G401 (cell line): ENCODE measurements at regions not wholly inside any gene's neighbourhood (a gene's known extent, or its start where the extent isn't known, plus 50 kb on each side); places are given as distances from the start of the nearest gene placed in this dataset.
"Not testable (repeated sequence)": the region's sequence is repeated elsewhere in the genome, so short reads cannot be mapped to it uniquely, and the experiment has no call there.

Source experiments
- DNase-seq: peaks from one replicate; pipeline ENCODE4 v3.0.0-alpha.2; 2015; ENCODE audit warnings: low spot score
- in situ Hi-C: cut with HindIII; loops from 2 replicates; pipeline ENCODE4 v1.10.0; 2016; ENCODE audit warnings: low sequenced_read_pairs, mixed read lengths

DNA sequence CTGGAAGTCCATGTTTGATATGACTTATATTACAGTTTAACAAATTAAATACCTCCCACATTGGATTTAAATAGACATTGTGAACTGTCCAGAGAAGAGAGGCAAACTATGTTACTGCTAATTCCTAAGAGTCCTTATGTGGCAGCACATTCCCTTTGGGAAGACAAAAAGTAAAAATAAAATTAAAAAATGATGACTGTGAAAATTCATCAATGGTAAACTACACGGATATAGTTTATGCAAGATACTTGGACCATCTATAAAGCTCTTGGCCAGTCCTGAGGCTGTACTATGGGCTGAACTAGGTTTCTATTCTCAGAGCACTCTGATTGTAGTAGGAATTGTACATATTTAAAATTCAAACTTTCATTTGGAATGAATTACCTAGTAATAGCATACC, 206.4 kb downstream of the LRRK2 start:
- no peak for DNase-seq

DNA sequence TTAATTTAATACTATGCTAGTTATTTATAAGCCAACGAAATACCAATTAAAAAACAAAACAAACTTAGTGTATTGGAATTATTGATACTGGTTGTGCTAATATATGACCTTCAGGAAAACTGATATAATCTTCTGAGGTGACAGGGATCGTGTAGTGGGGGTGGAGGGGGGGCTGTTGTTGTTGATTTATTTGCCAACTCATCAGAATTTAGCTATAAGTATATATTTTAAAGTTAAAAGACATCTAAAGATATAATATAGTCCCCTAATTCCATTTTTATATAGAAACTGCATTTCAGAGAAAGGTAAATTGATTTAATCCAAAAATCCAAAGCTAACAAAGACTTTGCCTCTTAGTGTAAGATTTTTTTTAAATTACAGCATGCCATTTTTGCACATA, 210.5 kb downstream of the LRRK2 start:
- no peak for DNase-seq
- in situ Hi-C loops: no loop called here

More for the DNA sequence above, 206.4 kb downstream of the LRRK2 start:
- in situ Hi-C loops: no loop called here

DNA sequence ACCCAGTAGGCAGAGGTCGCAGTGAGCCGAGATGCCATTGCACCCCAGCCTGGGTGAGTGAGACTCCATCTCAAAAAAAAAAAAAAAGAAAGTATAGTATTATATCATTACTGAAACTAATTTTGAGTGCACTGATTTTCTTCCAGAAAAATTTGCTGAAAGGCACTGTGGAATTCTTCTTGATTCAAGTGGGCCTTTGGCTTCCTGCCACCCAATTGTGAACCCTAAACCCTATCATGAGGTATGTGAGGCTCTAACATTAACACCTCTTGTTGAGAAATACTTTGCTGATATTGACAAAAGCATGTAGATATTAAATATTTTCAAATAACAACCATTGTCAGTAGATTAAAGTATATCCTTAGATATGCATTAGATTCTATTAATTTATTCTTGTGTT, 211.2 kb downstream of the LRRK2 start:
- no peak for DNase-seq
- in situ Hi-C loops: no loop called here

DNA sequence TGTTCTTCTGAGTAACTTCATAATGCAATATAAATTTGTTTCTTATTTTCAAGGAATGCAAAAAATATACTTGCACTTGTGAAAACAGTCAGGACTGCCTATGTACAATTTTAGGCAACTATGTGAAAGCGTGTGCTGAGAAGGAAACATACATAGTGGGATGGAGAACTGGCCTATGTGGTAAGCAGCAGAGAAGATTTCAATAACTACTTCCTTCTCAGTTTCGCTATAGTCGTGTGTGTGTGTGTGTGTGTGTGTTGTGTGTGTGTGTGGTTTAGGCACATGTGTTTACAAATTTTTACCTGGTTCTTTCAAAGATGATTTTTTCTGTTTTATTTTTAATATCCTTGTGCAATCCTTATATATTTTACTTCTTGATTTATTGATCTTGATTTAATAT, 211.8 kb downstream of the LRRK2 start:
- in situ Hi-C loops: no loop called here
- no peak for DNase-seq

DNA sequence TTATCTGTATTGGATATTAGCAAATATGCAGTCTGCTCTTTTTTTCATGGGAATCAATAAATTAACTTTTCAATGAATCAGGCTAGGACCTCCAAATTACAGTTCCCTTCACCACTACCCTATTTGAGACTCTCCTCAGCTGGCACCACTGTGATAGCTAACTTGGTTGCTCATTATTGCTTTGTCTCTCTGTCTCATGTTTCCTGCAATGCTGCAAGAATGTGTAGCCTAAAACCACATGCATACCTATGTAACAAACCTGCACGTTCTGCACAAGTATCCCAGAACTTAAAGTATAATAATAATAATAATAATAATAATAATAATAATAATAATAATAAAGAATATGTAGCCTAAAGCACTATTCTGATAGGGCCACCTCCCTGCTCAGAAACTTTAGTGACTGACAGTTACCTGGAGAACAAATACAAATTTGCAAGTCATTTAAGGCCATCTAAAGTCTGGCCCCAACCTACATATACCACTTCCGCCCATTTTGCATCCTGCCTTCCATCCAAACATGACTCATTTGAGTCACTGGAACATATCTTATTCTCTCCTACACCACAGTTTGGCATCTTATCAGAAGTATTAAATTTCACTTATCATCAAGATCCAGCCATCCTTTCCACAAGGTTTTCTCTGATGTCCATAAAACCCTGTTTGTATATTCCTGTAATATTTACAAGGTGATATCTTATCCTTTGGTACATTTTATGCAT, 215.1 kb downstream of the LRRK2 start:
- no peak for DNase-seq
- in situ Hi-C loops: no loop called here

DNA sequence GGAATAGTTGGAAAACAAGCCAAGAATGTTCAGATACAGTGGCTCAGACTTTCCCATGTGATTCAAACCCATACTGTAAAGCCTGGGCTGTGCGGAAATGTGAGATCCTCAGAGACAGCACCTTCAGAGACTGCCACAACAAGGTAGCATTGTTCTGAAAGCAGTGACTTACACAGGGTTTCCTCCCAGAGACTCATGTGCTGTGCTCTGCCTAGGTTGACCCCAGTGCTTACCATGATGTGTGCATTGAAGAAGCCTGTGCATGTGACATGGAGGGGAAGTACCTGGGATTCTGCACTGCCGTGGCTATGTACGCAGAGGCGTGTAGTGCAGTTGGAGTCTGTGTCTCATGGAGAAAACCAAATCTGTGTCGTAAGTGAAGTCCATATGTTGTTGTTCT, 219.4 kb downstream of the LRRK2 start:
- in situ Hi-C loops: no loop called here
- no peak for DNase-seq

DNA sequence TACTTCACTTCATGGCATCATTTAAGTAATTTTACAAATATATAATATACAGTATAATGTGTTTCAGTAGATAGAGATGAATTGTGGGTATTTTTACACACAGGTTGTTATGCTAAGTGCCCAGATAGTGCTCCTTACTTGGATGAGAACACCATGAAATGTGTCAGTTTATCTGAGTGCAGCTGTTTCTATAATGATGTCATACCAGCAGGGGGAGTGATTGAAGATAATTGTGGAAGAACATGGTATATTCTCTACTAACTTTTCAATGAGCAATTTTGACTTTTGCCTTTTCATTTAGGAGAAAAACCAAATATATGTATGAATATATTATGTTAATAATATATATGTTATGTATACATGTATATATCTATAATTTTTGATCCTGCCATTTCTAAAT, 221.6 kb downstream of the LRRK2 start:
- in situ Hi-C loops: no loop called here
- peak; percentile 20 for DNase-seq

DNA sequence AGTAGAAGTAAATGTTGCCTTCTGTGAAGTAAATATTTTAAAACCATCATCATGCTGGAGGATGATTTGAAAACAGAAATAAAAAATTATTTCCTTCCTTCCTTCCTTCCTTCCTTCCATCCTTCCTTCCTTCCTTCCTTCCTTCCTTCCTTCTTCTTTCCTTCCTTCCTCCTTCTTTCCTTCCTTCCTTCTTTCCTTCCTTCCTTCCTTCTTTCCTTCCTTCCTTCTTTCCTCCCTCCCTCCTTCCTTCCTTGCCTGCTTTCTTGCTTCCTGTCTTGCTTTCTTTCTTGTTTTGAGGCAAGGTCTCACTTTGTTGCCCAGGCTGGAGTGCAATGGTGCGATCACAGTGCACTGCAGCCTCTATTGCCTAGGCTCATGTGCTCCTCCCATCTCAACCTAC, 223.7 kb downstream of the LRRK2 start:
- DNase-seq, in situ Hi-C loops: not testable (repeated sequence)

DNA sequence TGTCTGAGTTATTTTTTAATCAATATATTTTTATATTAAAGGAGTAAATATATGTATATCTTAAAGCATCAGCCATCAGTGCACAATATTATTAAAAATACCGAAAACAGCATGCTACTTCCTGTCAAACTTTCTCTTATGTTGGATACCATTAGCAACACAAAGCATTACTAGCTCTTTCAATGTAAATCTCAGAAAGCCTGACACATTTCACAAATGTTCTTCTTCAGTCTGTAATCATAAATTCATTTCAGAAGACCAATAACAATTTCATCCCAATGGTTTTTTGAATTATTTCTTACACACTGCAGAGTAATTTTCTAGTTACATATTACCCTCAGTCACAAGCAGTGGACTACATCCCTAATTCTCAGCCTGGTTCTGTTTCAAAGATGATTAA, 226.9 kb downstream of the LRRK2 start:
- no peak for DNase-seq
- in situ Hi-C loops: no loop called here

DNA sequence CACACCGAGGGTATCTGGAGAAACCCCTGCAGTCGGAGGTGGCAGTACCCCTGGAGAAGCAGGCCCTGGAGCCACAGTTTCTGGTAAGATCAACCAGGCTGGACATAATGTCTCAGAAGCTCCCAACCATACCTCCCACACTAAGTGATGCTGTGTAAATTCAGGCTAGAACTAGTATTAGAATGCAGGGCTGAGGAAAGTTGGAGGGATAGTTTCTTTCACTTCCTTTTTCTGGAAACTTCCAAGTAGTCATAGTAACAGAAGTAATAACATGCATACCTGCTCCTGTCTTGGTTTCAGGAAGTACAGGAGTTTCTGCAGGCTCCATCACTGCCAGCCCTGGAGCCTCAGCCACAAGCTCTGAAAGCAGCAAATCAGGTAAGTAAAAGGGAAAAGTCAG, 228.1 kb upstream of the CNTN1 start:
- no peak for DNase-seq
- in situ Hi-C loops: no loop called here

DNA sequence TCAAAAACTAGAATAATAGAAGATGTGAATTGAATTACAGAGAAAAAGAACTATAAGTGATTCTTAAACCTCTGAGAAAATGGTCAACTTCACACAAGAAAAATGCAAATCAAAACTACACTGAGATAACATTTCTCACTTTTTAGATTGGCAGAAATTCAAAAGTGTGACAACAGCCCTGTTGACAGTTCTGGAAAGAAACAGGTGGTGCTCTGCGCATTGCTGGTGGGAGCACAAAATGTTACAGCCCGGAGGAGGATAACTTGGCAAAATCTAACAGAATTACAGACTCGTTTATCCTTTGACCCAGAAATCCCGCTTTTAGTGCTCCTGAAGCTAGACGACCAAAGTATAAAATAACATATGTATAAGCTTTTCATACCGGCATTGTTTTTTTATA, 222.5 kb upstream of the CNTN1 start:
- DNase-seq: peak; percentile 97
- in situ Hi-C loops: no loop called here

DNA sequence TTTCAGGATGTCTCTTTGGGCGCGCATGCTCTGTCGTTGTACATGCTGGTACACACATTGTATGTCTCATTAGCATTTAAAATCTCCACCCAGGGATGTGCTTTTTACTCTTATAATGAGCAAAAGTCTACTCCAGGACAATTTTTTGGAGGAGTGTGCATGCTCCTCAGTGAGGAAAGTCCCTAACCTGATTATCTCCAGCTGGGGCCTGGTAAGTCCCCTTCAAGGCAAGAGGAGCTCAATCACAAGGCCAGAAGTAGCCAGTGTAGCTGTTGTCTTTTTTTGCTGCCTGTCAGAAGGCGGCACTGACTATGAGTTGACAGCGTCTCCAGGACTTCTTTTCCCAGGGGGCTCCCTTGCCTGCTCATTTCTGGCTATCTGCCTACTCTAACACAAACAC, 218.3 kb upstream of the CNTN1 start:
- in situ Hi-C loops: no loop called here
- DNase-seq: no peak

DNA sequence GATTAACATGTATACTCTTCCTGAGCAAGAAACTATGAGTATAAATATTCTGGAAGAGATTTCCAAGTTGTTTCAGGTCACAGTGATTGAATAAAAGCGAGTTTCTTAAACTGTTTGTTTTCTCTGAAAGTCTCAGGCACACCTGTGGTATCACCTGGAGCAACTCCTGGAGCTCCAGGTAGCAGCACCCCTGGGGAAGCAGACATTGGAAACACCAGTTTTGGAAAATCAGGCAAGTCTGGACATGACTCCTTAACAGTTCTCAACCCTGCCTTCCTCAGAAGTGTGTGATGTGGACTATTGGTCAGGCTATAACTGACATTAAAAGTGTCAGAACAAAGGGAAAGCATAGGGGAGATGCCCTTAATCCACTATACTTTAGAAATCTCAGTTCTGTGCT, 217.6 kb upstream of the CNTN1 start:
- no peak for DNase-seq
- in situ Hi-C loops: no loop called here

DNA sequence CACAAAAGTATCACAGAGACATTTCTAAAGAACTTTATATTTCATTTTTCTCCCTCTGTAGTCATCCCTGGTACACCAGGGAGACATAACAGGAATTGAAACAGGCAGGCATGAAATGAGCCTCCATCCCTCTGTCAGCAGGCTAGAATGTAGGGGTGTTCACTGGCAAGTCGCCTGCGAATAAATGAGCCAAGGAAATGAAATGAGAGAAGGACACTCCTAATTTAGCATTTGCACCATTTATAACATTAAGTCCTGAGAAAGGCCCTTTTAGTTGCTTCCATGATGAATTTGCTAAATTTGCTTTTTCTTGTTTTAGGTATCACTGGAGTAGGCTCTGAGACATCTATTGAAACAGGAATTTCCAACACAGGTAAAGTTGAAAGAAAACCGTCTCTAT, 192.4 kb upstream of the CNTN1 start:
- DNase-seq: peak; percentile 65
- in situ Hi-C loops: no loop called here

DNA sequence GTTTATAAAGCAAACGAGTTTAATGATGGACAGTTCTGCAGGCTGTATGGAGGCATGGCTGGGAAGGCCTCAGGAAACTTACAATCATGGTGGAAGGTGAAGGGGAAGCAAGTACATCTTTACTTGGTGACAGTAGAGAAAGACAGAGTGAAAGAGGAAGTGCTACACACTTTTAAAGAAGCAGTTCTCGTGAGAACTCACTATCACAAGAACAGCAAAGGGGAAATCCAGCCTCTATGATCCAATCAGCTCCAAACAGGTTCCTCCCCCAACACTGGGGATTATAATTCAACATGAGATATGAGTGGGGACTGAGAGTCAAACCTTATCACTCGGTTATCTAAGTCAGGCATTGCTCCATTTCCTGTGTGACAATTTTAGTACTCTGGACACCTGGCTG, 189.9 kb upstream of the CNTN1 start:
- DNase-seq: no peak
- in situ Hi-C loops: no loop called here

DNA sequence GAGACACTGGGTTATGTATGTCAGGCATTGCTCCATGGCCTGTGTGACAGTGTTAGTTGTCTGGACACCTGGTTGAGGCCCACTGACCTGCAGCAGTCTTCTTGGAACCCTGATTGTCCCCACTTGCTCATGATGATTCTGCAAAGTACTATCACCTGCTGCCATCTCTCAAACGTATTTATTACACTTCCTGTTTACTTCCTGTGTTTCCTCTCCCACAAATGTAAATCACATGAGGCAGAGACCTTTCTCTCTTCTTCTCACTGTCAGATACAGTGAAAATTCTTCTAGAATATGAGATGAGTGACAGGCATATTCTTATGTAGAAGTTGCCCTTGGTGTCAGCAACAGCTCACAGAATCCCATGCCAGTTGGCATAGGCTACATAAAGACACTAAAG, 186.9 kb upstream of the CNTN1 start:
- DNase-seq: no peak
- in situ Hi-C loops: no loop called here

DNA sequence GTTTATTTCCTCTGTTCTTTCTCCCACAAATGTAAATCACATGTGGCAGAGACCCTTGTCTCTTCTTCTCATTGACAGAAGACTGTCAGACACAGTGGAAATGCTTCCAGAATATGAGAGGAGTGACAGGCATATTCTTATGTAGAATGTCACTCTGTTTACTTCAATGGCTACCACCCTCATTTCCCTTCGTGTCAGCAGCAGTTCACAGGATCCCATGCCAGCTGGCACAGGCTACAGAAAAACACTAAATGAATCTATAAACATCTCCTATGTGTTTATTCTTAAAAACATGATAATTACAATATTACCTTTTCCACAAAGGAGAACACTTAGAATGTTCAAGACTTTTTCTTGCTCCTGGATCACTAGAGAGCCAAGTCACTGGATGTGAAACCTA, 183.8 kb upstream of the CNTN1 start:
- in situ Hi-C loops: no loop called here
- no peak for DNase-seq

DNA sequence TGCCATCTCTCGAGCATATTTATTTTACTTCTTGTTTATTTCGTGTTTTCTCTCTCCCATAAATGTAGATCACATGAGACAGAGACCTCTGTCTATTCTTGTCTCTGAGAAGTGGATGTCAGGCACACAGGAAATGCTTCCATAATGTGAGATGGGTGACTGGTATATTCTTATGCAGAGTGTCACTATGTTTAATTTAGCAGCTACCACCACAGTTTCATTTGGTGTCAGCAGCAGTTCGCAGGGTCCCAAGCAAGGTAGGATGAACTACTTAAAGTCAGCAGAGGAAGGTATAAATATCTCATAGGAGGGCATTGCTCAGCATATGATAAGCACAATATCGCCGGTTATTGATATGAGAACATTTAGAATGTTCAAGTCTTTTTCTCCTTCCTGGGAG, 180.9 kb upstream of the CNTN1 start:
- in situ Hi-C loops: no loop called here
- no peak for DNase-seq

DNA sequence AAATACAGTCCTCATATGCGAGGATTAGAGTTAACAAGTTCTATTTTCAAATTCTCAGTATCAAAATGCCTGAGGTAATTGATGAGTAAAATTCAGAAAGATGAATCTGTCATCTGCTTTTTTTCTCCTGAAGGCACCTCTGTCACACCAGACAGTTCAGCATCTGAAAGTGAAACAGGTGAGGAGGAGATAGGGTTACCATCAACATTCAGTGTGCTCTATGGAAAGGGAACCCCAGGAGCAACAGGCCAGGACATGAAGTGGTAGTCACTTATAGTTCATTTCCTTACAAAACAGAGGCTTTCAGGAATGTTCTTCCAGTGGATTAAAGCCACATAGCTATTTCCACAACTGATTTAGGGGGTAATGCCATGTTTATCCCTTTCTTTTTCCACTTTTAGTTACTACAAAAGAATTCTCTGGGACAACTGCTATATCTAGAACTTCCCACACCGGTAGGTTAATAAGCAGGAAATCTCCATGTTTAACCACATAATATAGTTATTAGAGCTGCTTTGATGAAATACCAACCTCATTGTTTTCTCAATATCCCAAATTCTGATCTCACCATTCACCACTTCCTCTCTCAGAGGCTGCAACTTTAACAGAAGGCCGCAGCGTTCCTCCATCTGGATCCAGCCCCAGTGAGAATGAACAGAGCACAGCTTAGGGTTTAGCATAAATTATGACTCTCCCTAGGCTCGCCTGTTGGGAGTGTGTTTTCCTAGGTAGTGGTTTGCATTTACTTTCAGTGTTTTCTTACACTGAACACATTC, 177.0 kb upstream of the CNTN1 start:
- no peak for DNase-seq
- in situ Hi-C loops: no loop called here

DNA sequence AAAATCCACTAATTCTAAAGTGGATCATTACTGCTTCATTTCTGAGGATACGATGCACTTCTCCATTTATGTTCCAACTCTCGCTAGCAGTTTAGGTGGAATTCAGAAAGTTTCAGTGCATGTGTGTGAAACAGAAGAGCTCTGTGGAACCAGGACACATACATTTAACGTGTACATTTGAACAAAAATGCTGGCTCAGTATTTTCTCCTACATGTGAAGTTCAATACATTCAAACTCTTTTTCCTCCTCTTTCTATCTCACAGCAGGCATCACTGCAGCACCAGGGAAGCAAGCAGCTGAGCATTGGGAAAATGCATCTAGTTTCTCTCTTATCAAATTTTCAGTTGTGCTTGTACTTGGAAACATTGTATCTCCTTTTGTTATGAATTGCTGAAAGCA, 169.4 kb upstream of the CNTN1 start:
- no peak for DNase-seq
- in situ Hi-C loops: no loop called here

DNA sequence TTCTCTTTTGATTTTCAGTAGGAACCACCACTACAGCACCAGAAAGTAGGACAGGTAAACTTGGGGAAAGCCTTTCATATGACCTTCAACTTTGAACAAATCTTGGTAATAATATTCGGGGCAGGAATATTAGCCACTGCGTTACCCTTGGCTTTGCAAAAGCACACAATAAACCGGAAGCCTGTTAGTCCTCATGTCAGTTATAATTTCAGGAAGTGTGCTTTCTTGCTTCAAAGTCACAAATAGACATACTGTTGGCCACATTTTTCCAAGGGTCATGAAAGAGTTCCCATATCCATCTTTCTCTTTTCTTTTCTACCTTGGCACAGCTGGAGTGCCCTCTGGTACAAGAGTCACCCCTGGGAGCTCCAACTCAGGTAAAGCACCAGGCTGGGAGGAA, 167.2 kb upstream of the CNTN1 start:
- DNase-seq: no peak
- in situ Hi-C loops: no loop called here
